HG03521 (cell line): ENCODE measurements at regions not wholly inside any gene's neighbourhood (a gene's known extent, or its start where the extent isn't known, plus 50 kb on each side); places are given as distances from the start of the nearest gene placed in this dataset.
"Not testable (repeated sequence)": the region's sequence is repeated elsewhere in the genome, so short reads cannot be mapped to it uniquely, and the experiment has no call there.

Experiments
- ATAC-seq: cut with Tn5 transposase; IDR thresholded peaks from one replicate; pipeline ENCODE4 v1.9.1; 2021; ENCODE audit warnings: mild to moderate bottlenecking, moderate library complexity; ENCODE audit not compliant: unreplicated experiment

- no peak for ATAC-seq
These were observed 109.4 kb downstream of the C5orf15 start for GRCh38 chr5:133859073-133859472.

GRCh38 chr5:133857595-133858313 is 110.7 kb downstream of the C5orf15 start:
- ATAC-seq, result not testable (repeated sequence)

GRCh38 chr5:133854554-133854953 is 113.9 kb downstream of the C5orf15 start:
- ATAC-seq, result no peak

GRCh38 chr5:133853646-133854365 is 114.6 kb downstream of the C5orf15 start:
- ATAC-seq, result no peak

GRCh38 chr5:133851521-133851920 is 116.9 kb downstream of the C5orf15 start:
- no peak for ATAC-seq

GRCh38 chr5:133850811-133851210 is 117.6 kb downstream of the C5orf15 start:
- no peak for ATAC-seq

GRCh38 chr5:133849116-133849515 is 119.3 kb downstream of the C5orf15 start:
- no peak for ATAC-seq

GRCh38 chr5:133848341-133848811 is 120.0 kb downstream of the C5orf15 start:
- no peak for ATAC-seq

GRCh38 chr5:133847886-133848285 is 120.5 kb downstream of the C5orf15 start:
- ATAC-seq, result no peak

- ATAC-seq, result no peak
These were observed 121.1 kb downstream of the C5orf15 start for GRCh38 chr5:133847301-133847700.

GRCh38 chr5:133846478-133847226 is 121.8 kb downstream of the C5orf15 start:
- ATAC-seq, result no peak

GRCh38 chr5:133845271-133845670 is 123.2 kb downstream of the C5orf15 start:
- ATAC-seq, result no peak

GRCh38 chr5:133844836-133845235 is 123.6 kb downstream of the C5orf15 start:
- no peak for ATAC-seq

- ATAC-seq, result no peak
These were observed 124.5 kb downstream of the C5orf15 start for GRCh38 chr5:133843911-133844310.

- ATAC-seq, result no peak
These were observed 125.4 kb downstream of the C5orf15 start for GRCh38 chr5:133842846-133843611.

GRCh38 chr5:133841831-133842750 is 126.3 kb downstream of the C5orf15 start:
- ATAC-seq, result no peak

GRCh38 chr5:133840168-133840567 is 128.3 kb downstream of the C5orf15 start:
- no peak for ATAC-seq

- ATAC-seq, result no peak
These were observed 128.7 kb downstream of the C5orf15 start for GRCh38 chr5:133839721-133840120.

GRCh38 chr5:133839090-133839489 is 129.3 kb downstream of the C5orf15 start:
- ATAC-seq, result no peak

GRCh38 chr5:133838286-133838685 is 130.1 kb downstream of the C5orf15 start:
- no peak for ATAC-seq
